Activated T-helper 1 cell treated with anti-CD3 and anti-CD28 coated beads, Interleukin-12 subunit alpha, Interleukin-12 subunit beta, Interleukin-2, Interleukin-4 antibody, amounts not matched to agents 30 ng/mL and 10 ng/mL and 1 ng/mL, durations not matched to agents 14 hours and 24 hours and 36 hours (primary cell): ENCODE measurements at regions not wholly inside any gene's neighbourhood (a gene's known extent, or its start where the extent isn't known, plus 50 kb on each side); places are given as distances from the start of the nearest gene placed in this dataset.
A peak's percentile ranks its signal among the peaks of the same experiment; 100 is the strongest.

Experiments
- DNase-seq: peaks from one replicate; pipeline ENCODE4 v3.0.0; 2021; ENCODE audit warnings: low spot score
- H3K27ac Mint-ChIP-seq: one replicate; pipeline ENCODE4 v1.8.0; 2021; ENCODE audit warnings: mild to moderate bottlenecking, mixed read lengths
- H3K27me3 Mint-ChIP-seq: one replicate; pipeline ENCODE4 v1.8.0; 2022; ENCODE audit warnings: mild to moderate bottlenecking, moderate library complexity, mixed read lengths; ENCODE audit not compliant: insufficient read depth
- H3K36me3 Mint-ChIP-seq: one replicate; pipeline ENCODE4 v1.8.0; 2021; ENCODE audit warnings: low read depth, mixed read lengths
- H3K4me1 Mint-ChIP-seq: one replicate; pipeline ENCODE4 v1.8.0; 2021; ENCODE audit warnings: low read depth, mixed read lengths
- H3K4me3 Mint-ChIP-seq: one replicate; pipeline ENCODE4 v1.8.0; 2021; ENCODE audit warnings: mild to moderate bottlenecking, moderate library complexity, mixed read lengths
- H3K9me3 Mint-ChIP-seq: one replicate; pipeline ENCODE4 v1.8.0; 2021; ENCODE audit warnings: mixed read lengths
- intact Hi-C: fragments of 100-400 bp; cut with micrococcal nuclease; formaldehyde crosslinking; loops from one replicate; pipeline ENCODE4 v1.15.1; 2024

GRCh38 chr10:118841881-118842605 lies 87.3 kb upstream of the CACUL1 start:
- H3K9me3 Mint-ChIP-seq, result peaks cover 13% of the 10 kb centered on the region
- DNase-seq, result no peak
- intact Hi-C loops, result loop anchor here (10.0 kb wide), 1 partner anchor 117 kb away; no protein-coding TSS in a partner anchor
- no peaks in the 10 kb centered on the region for H3K36me3 Mint-ChIP-seq
- H3K27ac Mint-ChIP-seq, result no peak overlapping the region
- no peaks in the 10 kb centered on the region for H3K27me3 Mint-ChIP-seq
- H3K4me1 Mint-ChIP-seq, result peaks cover 7% of the 10 kb centered on the region
- H3K4me3 Mint-ChIP-seq, result no peak overlapping the region

- intact Hi-C loops, result loop anchor here (10.0 kb wide), 1 partner anchor 118 kb away; no protein-coding TSS in a partner anchor
- Mint-ChIP-seq H3K27me3 (no peaks in the 10 kb centered on the region), H3K36me3 (no peaks in the 10 kb centered on the region), H3K4me1 (peaks cover 7% of the 10 kb centered on the region), H3K9me3 (peaks cover 9% of the 10 kb centered on the region), H3K4me3 (no peak overlapping the region), H3K27ac (no peak overlapping the region)
- DNase-seq, result no peak
Observed at GRCh38 chr10:118842843-118843624, 88.3 kb upstream of the CACUL1 start.

- Mint-ChIP-seq H3K4me3 (no peak overlapping the region), H3K27me3 (no peaks in the 10 kb centered on the region), H3K27ac (no peak overlapping the region), H3K36me3 (no peaks in the 10 kb centered on the region), H3K9me3 (peaks cover 5% of the 10 kb centered on the region), H3K4me1 (peaks cover 7% of the 10 kb centered on the region)
- intact Hi-C loops, result loop anchor here (10.0 kb wide), 1 partner anchor 119 kb away; no protein-coding TSS in a partner anchor
- DNase-seq, result no peak
Observed at GRCh38 chr10:118843647-118844265, 89.0 kb upstream of the CACUL1 start.

- no peak for DNase-seq
- Mint-ChIP-seq H3K4me3 (no peak overlapping the region), H3K27me3 (no peaks in the 10 kb centered on the region), H3K4me1 (peaks cover 2% of the 10 kb centered on the region), H3K36me3 (no peaks in the 10 kb centered on the region), H3K9me3 (peaks cover 1% of the 10 kb centered on the region), H3K27ac (no peak overlapping the region)
- intact Hi-C loops, result loop anchor here (10.0 kb wide), 1 partner anchor 120 kb away; no protein-coding TSS in a partner anchor
Observed at GRCh38 chr10:118844731-118845521, 90.2 kb upstream of the CACUL1 start.

GRCh38 chr10:118845776-118846175 lies 91.0 kb upstream of the CACUL1 start:
- DNase-seq, result no peak
- peak overlapping the region; percentile 43 for H3K27ac Mint-ChIP-seq
- no peaks in the 10 kb centered on the region for H3K4me1 Mint-ChIP-seq
- H3K9me3 Mint-ChIP-seq, result no peaks in the 10 kb centered on the region
- H3K4me3 Mint-ChIP-seq, result no peak overlapping the region
- H3K27me3 Mint-ChIP-seq, result no peaks in the 10 kb centered on the region
- intact Hi-C loops, result loop anchor here (10.0 kb wide), 1 partner anchor 121 kb away; no protein-coding TSS in a partner anchor
- no peaks in the 10 kb centered on the region for H3K36me3 Mint-ChIP-seq

- Mint-ChIP-seq H3K36me3 (no peaks in the 10 kb centered on the region), H3K27me3 (peaks cover 2% of the 10 kb centered on the region), H3K27ac (no peak overlapping the region), H3K4me3 (no peak overlapping the region), H3K9me3 (no peaks in the 10 kb centered on the region), H3K4me1 (no peaks in the 10 kb centered on the region)
- intact Hi-C loops, result no loop called here
- DNase-seq, result peak; percentile 43
Observed at GRCh38 chr10:118850418-118851061, 95.8 kb upstream of the CACUL1 start.

GRCh38 chr10:118851062-118852035 lies 96.6 kb upstream of the CACUL1 start:
- Mint-ChIP-seq H3K27me3 (peaks cover 2% of the 10 kb centered on the region), H3K27ac (no peak overlapping the region), H3K9me3 (no peaks in the 10 kb centered on the region), H3K4me3 (no peak overlapping the region), H3K4me1 (no peaks in the 10 kb centered on the region), H3K36me3 (no peaks in the 10 kb centered on the region)
- intact Hi-C loops, result no loop called here
- no peak for DNase-seq

- intact Hi-C loops, result no loop called here
- DNase-seq, result no peak
- H3K4me1 Mint-ChIP-seq, result no peaks in the 10 kb centered on the region
Observed at GRCh38 chr10:118853916-118854315, 99.1 kb upstream of the CACUL1 start.

GRCh38 chr10:118856106-118856505 lies 101.3 kb upstream of the CACUL1 start:
- no peak overlapping the region for H3K27ac Mint-ChIP-seq
- peaks cover 3% of the 10 kb centered on the region for H3K27me3 Mint-ChIP-seq
- H3K36me3 Mint-ChIP-seq, result no peaks in the 10 kb centered on the region
- H3K4me1 Mint-ChIP-seq, result no peaks in the 10 kb centered on the region
- intact Hi-C loops, result no loop called here
- H3K4me3 Mint-ChIP-seq, result no peak overlapping the region
- H3K9me3 Mint-ChIP-seq, result no peaks in the 10 kb centered on the region
- DNase-seq, result no peak

More at GRCh38 chr10:118853916-118854315, 99.1 kb upstream of the CACUL1 start:
- Mint-ChIP-seq H3K27ac (no peak overlapping the region), H3K36me3 (no peaks in the 10 kb centered on the region), H3K4me3 (no peak overlapping the region), H3K9me3 (no peaks in the 10 kb centered on the region), H3K27me3 (peaks cover 2% of the 10 kb centered on the region)

- Mint-ChIP-seq H3K4me3 (no peak overlapping the region), H3K4me1 (no peaks in the 10 kb centered on the region), H3K27me3 (peaks cover 7% of the 10 kb centered on the region), H3K36me3 (no peaks in the 10 kb centered on the region), H3K27ac (no peak overlapping the region), H3K9me3 (no peaks in the 10 kb centered on the region)
- DNase-seq, result no peak
- intact Hi-C loops, result no loop called here
Observed at GRCh38 chr10:118865998-118866693, 111.4 kb upstream of the CACUL1 start.

- Mint-ChIP-seq H3K27ac (no peak overlapping the region), H3K4me1 (no peaks in the 10 kb centered on the region), H3K9me3 (no peaks in the 10 kb centered on the region), H3K27me3 (peaks cover 7% of the 10 kb centered on the region), H3K36me3 (no peaks in the 10 kb centered on the region), H3K4me3 (no peak overlapping the region)
- intact Hi-C loops, result no loop called here
- DNase-seq, result no peak
Observed at GRCh38 chr10:118867768-118868167, 113.0 kb upstream of the CACUL1 start.
